Aorta (tissue), 5 donors: ENCODE measurements at regions not wholly inside any gene's neighbourhood (a gene's known extent, or its start where the extent isn't known, plus 50 kb on each side); places are given as distances from the start of the nearest gene placed in this dataset.

Experiments used
- ATAC-seq: fragments of 200-7000 bp; cut with Tn5 transposase; one replicate; pipeline ENCODE4 v1.9.1; 2022; ENCODE audit warnings: moderate library complexity; ENCODE audit not compliant: low FRiP score
- DNase-seq, 2 donors: peaks; one replicate each; pipeline ENCODE4 v3.0.0-alpha.2; 2020
- H3K27ac ChIP-seq, 2 donors: one replicate each; pipeline ENCODE4 v1.5.1; 2013; ENCODE audit warnings: low read length in 2 of 2, mild to moderate bottlenecking in 2 of 2, moderate library complexity in 2 of 2, control low read depth in 1 of 2, inconsistent platforms in 1 of 2, low read depth in 1 of 2
- H3K27me3 ChIP-seq, 2 donors: one replicate each; pipeline ENCODE4 v1.6.1; 2013; ENCODE audit warnings: control low read depth in 1 of 2, low read length in 1 of 2, mild to moderate bottlenecking in 1 of 2, moderate library complexity in 1 of 2; ENCODE audit not compliant: insufficient read depth in 2 of 2, control insufficient read depth in 1 of 2
- H3K36me3 ChIP-seq, 2 donors: one replicate each; pipeline ENCODE4 v1.6.1; 2013; ENCODE audit warnings: control low read depth in 1 of 2, low read length in 1 of 2, mild to moderate bottlenecking in 1 of 2; ENCODE audit not compliant: insufficient read depth in 2 of 2, control insufficient read depth in 1 of 2
- H3K4me1 ChIP-seq, 2 donors: one replicate each; pipeline ENCODE4 v1.6.1; 2013; ENCODE audit warnings: low read length in 2 of 2, control low read depth in 1 of 2, mild to moderate bottlenecking in 1 of 2, moderate library complexity in 1 of 2; ENCODE audit not compliant: insufficient read depth in 2 of 2, control insufficient read depth in 1 of 2
- H3K4me3 ChIP-seq, 2 donors: one replicate each; pipeline ENCODE4 v1.5.1; 2013; ENCODE audit warnings: low read length in 2 of 2, control low read depth in 1 of 2, mild to moderate bottlenecking in 1 of 2
- H3K9me3 ChIP-seq: one replicate; pipeline ENCODE4 v1.6.1; 2013; ENCODE audit warnings: mild to moderate bottlenecking, low read length; ENCODE audit not compliant: control insufficient read depth
- WGBS, 2 donors: extraction: QIAGEN DNeasy Blood & Tissue Kit; methylation state at CpG; one replicate each; pipeline ENCODE4 v1.1.7; 2013; 5-methylcytosine and 5-hydroxymethylcytosine counted together
- intact Hi-C, 2 donors: fragments of 100-400 bp; cut with DNase I; formaldehyde crosslinking; loops; one replicate each; pipeline versions ENCODE4 v1.14.2 to v1.15.0; 2022
- donor health status: healthy with polysubstance abuse.
- donor health status: Bipolar disorder and iron deficiency.
- donor health status: DM: no; HTN: no; CAD: no.
- donor health status: DM: no; HTN: no; CAD: no.
- donor health status: DM: yes; HTN: yes; CAD: no.

- Histone ChIP-seq H3K27me3 (no peaks in the 10 kb centered on the region), H3K9me3 (no peaks in the 10 kb centered on the region), H3K36me3 (no peaks in the 10 kb centered on the region), H3K4me1 (no peaks in the 10 kb centered on the region), H3K27ac (no peak overlapping the region), H3K4me3 (no peak overlapping the region)
- intact Hi-C loops, result loop anchor here (10.0 kb wide), 2 partner anchors 198 to 372 kb away; no protein-coding TSS in a partner anchor
- 95 to 97% methylated on average over 2 of the region's 2 CpGs for whole genome bisulfite sequencing, 2 donors
- ATAC-seq, result no peak
- no peak for DNase-seq
These were observed 183.0 kb upstream of the ARID2 start for GRCh38 chr12:45546545-45546944.

GRCh38 chr12:45547132-45547531 is 182.4 kb upstream of the ARID2 start:
- WGBS, 2 donors, result 85 to 100% methylated on average over 1 of the region's 1 CpG
- intact Hi-C loops, result loop anchor here (10.0 kb wide), 2 partner anchors 198 to 372 kb away; no protein-coding TSS in a partner anchor
- Histone ChIP-seq H3K9me3 (no peaks in the 10 kb centered on the region), H3K4me1 (no peaks in the 10 kb centered on the region), H3K27ac (no peak overlapping the region), H3K36me3 (no peaks in the 10 kb centered on the region), H3K27me3 (no peaks in the 10 kb centered on the region), H3K4me3 (no peak overlapping the region)
- ATAC-seq (no peak), DNase-seq (no peak)

- no peaks in the 10 kb centered on the region for H3K4me1 ChIP-seq
- WGBS, 2 donors, result 84 to 85% methylated on average over 1 of the region's 1 CpG
- no peaks in the 10 kb centered on the region for H3K27me3 ChIP-seq
- no peak for DNase-seq
- no peaks in the 10 kb centered on the region for H3K9me3 ChIP-seq
- H3K27ac ChIP-seq, result no peak overlapping the region
- intact Hi-C loops, result loop anchor here (10.0 kb wide), 2 partner anchors 197 to 373 kb away; no protein-coding TSS in a partner anchor
- H3K4me3 ChIP-seq, result no peak overlapping the region
- no peaks in the 10 kb centered on the region for H3K36me3 ChIP-seq
- no peak for ATAC-seq
These were observed 181.7 kb upstream of the ARID2 start for GRCh38 chr12:45547822-45548221.

GRCh38 chr12:45548426-45548825 is 181.1 kb upstream of the ARID2 start:
- WGBS, 2 donors, result 73 to 85% methylated on average over 4 of the region's 4 CpGs
- intact Hi-C loops, result loop anchor here (10.0 kb wide), 2 partner anchors 196 to 374 kb away; no protein-coding TSS in a partner anchor
- no peak for ATAC-seq
- H3K36me3 ChIP-seq, result no peaks in the 10 kb centered on the region
- H3K4me1 ChIP-seq, result no peaks in the 10 kb centered on the region
- no peaks in the 10 kb centered on the region for H3K9me3 ChIP-seq
- H3K4me3 ChIP-seq, result no peak overlapping the region
- H3K27ac ChIP-seq, result no peak overlapping the region
- H3K27me3 ChIP-seq, result no peaks in the 10 kb centered on the region
- no peak for DNase-seq

GRCh38 chr12:45549337-45549902 is 180.1 kb upstream of the ARID2 start:
- 91 to 96% methylated on average over 4 of the region's 4 CpGs for WGBS, 2 donors
- Histone ChIP-seq H3K4me1 (no peaks in the 10 kb centered on the region), H3K27me3 (no peaks in the 10 kb centered on the region), H3K4me3 (no peak overlapping the region), H3K27ac (no peak overlapping the region), H3K36me3 (no peaks in the 10 kb centered on the region), H3K9me3 (no peaks in the 10 kb centered on the region)
- intact Hi-C loops, result loop anchor here (10.0 kb wide), 2 partner anchors 195 to 375 kb away; no protein-coding TSS in a partner anchor
- no peak for DNase-seq
- no peak for ATAC-seq

GRCh38 chr12:45553204-45553603 is 176.3 kb upstream of the ARID2 start:
- no peak for ATAC-seq
- no peak for DNase-seq

GRCh38 chr12:45557016-45557415 is 172.5 kb upstream of the ARID2 start:
- no peaks in the 10 kb centered on the region for H3K36me3 ChIP-seq
- intact Hi-C loops, result loop anchor here in 1 of 2 donors (10.0 kb wide), 1 partner anchor 168 kb away; the partner anchor contains the start of gene ARID2
- H3K27me3 ChIP-seq, result no peaks in the 10 kb centered on the region
- no peak for DNase-seq
- no peaks in the 10 kb centered on the region for H3K9me3 ChIP-seq
- H3K27ac ChIP-seq, result no peak overlapping the region
- H3K4me3 ChIP-seq, result no peak overlapping the region
- no peaks in the 10 kb centered on the region for H3K4me1 ChIP-seq
- no peak for ATAC-seq

More at GRCh38 chr12:45553204-45553603, 176.3 kb upstream of the ARID2 start:
- no peak overlapping the region for H3K27ac ChIP-seq
- no peaks in the 10 kb centered on the region for H3K4me1 ChIP-seq
- WGBS, 2 donors, result 97 to 98% methylated on average over 3 of the region's 3 CpGs
- H3K36me3 ChIP-seq, result no peaks in the 10 kb centered on the region
- H3K4me3 ChIP-seq, result no peak overlapping the region
- no peaks in the 10 kb centered on the region for H3K9me3 ChIP-seq
- H3K27me3 ChIP-seq, result no peaks in the 10 kb centered on the region
- intact Hi-C loops, result loop anchor here in 1 of 2 donors (10.0 kb wide), 1 partner anchor 172 kb away; the partner anchor contains the start of gene ARID2

- intact Hi-C loops, result loop anchor here in 1 of 2 donors (10.0 kb wide), 1 partner anchor 166 kb away; the partner anchor contains the start of gene ARID2
- no peak overlapping the region for H3K27ac ChIP-seq
- no peak for DNase-seq
- H3K36me3 ChIP-seq, result no peaks in the 10 kb centered on the region
- no peak for ATAC-seq
- no peak overlapping the region for H3K4me3 ChIP-seq
- no peaks in the 10 kb centered on the region for H3K27me3 ChIP-seq
- H3K4me1 ChIP-seq, result no peaks in the 10 kb centered on the region
- 94 to 95% methylated on average over 4 of the region's 4 CpGs for WGBS, 2 donors
- H3K9me3 ChIP-seq, result no peaks in the 10 kb centered on the region
These were observed 171.2 kb upstream of the ARID2 start for GRCh38 chr12:45558353-45558752.

GRCh38 chr12:45559537-45559936 is 170.0 kb upstream of the ARID2 start:
- WGBS, 2 donors, result 92 to 94% methylated on average over 3 of the region's 3 CpGs
- intact Hi-C loops, result loop anchor here in 1 of 2 donors (10.0 kb wide), 1 partner anchor 165 kb away; the partner anchor contains the start of gene ARID2
- H3K9me3 ChIP-seq, result no peaks in the 10 kb centered on the region
- H3K36me3 ChIP-seq, result no peaks in the 10 kb centered on the region
- H3K27me3 ChIP-seq, result no peaks in the 10 kb centered on the region
- no peak for ATAC-seq
- H3K27ac ChIP-seq, result no peak overlapping the region
- DNase-seq, result no peak
- no peaks in the 10 kb centered on the region for H3K4me1 ChIP-seq
- H3K4me3 ChIP-seq, result no peak overlapping the region
